GM18868 (cell line): ENCODE measurements at regions not wholly inside any gene's neighbourhood (a gene's known extent, or its start where the extent isn't known, plus 50 kb on each side); places are given as distances from the start of the nearest gene placed in this dataset.

ENCODE experiments used
- ATAC-seq: cut with Tn5 transposase; IDR thresholded peaks from one replicate; pipeline ENCODE4 v1.9.1; 2021; ENCODE audit warnings: mild to moderate bottlenecking, moderate library complexity; ENCODE audit not compliant: unreplicated experiment

DNA sequence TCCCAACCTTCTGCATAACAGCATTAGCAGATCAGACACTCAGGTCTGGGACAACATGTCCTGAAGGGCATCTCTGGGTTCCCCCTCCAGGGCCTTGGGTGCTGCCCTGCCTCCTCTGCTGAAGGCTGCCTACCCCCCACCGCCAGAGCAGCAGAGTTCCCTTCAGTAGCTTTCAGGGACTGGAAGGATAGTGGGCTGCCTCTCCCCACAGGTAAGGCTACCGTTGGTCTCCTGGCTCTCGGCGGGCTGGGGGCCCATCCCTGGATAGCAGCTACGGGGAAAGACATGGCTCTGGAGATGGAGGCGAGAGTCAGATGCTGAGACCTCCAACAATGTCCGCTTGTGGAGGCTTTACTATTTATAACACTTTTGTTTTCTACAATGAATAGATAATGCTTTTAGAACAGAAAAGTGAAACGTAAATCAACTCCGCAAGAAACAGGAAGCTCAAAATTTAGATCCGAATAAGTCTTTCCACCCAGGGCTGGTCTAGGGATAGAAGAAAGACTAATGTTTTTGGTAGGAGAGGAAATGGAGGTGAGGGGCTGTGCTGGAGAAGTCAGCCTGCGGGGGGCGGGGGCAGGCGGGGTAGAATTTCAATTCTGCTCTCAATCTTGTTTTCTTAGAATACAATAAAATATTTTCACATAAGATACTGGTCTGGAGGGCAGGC, 58.4 kb downstream of the ARL4C start:
- ATAC-seq = no peak

DNA sequence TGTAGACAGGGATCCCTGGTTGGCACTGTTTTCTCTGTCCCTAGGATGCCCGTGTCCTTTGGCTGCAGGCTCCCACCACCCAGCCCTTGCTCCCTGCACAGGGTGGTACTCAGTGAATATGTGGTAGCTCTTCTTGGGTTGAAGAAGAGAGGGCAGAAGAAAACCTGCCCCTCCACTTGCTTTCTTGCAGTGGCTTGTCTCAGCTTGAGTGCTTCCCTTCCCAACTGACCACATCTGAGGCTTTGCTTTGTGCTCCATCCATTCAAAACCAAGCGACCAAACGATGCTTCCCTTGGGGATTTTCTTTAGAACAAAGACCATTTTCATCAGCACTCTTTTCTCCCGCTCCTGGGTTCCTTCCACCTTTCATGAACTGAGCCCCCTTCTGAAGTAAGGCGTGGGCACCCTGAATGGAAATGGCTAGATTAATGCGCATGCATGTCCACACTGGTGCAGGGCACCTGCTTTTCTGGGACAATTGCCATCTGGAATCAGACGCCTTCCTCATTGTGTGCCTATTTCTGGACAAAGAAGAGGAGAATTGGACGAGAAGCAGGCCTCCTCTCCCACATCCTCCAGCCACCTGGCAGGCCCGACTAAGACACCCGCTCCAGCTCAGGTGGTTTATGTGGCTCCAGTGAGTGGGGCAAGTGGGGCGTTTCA, 59.1 kb downstream of the ARL4C start:
- no peak for ATAC-seq

DNA sequence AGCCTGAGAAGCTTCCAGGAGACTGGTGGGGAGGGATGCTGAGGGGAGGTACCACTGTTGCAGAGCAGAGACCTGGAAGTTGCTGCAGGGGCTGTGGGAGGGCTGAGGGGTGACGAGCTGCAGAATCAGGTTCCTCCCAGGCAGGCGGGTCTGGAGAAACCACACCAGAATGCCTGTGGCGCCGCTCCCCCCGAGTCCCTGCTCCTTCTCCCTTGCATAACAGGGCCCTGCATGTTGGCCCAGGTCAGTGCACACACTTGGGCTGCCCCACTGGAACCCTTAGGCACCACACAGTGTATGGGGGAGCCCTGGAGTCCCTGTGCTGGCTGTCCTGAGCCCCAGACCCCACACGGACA, 60.4 kb downstream of the ARL4C start:
- ATAC-seq = no peak

DNA sequence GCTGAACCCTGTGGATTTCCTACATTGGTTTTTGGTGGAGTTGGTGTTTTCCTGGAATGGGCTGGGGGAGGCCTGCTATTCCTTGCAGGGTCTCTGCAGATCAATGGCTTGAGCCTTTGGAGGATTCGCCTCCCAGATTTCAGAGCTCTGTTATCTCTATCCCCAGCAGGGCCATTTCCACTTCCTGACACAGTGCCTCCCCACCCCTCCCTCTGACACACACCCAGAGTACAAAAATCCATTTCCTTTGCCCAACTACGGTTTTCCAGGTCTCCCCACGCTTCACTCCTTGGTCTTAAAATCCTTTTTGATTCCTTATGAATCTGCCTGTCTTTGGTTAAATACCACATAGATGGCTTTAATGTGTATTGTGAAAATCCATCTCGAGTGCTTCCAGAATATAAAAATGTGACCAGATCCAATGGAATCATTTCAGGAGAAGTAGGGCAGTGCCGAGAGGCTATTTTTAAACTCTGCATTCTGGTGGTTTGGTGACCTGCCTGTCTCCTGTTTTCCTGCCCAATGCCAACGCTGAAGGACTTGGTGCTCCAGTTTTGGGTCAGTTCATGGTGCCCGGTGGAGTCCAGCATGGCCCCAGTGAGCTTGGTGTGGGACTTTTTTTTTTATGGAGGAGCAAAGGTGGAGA, 60.9 kb downstream of the ARL4C start:
- ATAC-seq = no peak

DNA sequence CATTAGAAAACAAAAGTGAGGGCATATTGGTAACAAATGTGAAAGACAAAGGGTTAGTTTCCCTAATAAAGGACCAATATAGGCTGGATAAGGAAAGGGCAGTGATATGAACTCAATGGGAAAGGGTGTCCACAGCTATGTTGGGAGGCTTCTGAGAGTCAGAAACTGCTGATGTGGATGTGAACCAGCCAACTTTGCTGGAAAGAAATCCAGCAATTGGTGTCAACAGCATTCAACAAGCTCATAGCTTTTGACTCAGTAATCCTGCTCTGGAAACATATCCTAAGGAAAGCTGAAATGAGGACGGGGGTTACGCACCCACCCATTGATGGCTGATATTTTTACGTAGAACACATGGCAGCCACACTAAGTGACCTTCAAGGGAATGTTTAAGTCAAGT, 63.7 kb downstream of the ARL4C start:
- no peak for ATAC-seq

DNA sequence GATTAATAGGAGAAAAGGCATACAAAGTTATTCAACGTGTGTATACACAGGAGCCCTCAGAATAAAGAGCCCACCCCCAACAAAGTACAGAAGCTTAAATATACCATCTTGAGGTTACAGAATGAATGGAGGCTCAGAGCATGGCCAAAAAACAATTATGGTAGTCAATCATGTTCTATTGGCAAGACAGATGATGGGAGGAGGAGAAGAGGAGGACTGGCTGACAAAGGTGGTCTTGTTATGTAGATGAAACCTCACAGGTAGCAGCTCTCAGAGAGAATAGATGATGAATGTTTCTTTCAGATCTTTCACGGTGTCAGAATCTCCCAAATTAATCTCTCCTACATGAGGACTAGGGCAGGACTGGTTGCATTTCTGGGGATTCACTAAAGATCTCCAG, 66.0 kb downstream of the ARL4C start:
- ATAC-seq = no peak

DNA sequence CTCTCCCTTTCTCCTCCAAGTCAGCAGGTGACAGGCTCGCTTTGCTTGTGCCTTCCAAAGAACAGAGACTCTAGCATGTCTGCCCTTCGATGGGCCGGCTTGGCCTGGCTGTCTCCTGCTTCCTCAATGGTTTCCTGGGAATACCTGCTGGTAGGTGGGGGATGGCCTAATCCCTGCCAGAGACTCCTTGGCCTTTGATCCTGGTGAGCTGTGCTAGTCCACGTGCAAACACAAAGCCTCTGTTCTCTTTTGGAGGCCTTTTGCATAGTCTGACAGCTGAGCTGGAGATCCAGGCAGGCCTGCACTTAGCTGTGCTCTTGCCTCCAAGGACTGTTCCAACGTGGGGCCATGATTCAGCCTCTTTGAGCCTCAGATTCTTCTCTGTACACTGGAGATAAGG, 67.6 kb downstream of the ARL4C start:
- ATAC-seq = no peak

DNA sequence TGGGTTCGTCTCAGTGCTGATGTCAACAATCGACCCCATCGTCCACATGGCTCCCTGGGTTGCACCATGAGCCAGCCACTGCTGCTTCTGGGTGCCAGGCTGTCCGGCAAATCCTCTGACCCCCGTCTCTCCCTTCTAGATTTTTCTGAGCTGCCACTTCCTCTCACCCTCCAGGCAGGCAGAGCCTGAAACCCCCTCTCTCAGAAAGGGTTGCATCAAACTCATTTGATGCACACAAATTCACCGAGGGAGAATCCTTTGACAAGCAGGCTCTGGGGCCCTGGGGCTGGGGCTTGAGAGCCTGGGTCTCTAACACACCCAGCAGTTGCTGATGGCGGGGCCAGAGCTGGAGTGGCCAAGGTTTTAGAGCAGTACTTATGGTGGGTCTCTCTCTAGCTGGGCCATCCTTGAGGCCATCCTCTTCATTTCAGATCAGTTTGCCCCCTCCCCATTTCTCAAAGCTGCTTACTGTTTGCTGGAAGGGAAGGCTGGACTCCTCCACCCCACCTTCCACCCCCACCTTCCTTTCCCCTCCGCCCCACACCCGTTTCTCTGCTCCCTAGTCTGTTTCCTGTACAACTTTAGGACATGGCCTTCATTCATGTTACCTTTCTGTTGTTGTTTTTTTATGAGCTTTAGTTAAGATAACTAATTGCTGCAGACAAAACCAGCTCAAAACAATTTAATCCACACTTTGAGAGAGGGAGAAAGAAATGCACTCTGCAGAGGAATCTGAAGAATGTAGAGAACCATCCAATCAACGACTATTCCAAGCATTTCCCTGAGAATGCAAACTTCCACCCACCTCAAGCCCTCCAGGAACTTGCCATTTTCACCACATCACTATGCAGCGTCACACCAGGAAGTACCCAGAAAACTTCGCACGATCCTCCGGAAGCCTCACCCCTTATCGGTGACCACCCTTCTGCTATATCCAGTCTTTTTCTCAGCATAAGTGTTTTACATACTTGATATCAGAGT, 69.5 kb downstream of the ARL4C start:
- ATAC-seq = peak; percentile 12

DNA sequence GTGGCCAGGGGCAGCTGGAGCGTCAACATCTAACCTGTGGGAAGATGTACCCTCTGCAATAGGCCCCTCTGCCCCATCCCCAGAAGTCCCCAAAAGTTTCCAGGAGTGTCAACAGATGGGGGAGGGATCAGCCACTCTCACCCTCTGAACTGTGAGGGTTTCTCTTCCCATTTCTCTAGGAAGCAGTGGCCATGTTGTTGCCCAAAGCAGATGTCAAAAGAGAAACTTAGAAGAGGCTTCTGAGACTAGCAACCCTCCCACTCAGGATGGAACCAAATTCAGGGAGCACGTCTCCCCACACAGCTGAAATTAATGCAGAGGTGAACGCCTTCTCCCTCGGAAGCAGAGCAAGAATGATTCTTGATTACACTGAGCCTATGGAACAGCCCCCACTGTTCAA, 70.3 kb downstream of the ARL4C start:
- peak; percentile 17 for ATAC-seq

DNA sequence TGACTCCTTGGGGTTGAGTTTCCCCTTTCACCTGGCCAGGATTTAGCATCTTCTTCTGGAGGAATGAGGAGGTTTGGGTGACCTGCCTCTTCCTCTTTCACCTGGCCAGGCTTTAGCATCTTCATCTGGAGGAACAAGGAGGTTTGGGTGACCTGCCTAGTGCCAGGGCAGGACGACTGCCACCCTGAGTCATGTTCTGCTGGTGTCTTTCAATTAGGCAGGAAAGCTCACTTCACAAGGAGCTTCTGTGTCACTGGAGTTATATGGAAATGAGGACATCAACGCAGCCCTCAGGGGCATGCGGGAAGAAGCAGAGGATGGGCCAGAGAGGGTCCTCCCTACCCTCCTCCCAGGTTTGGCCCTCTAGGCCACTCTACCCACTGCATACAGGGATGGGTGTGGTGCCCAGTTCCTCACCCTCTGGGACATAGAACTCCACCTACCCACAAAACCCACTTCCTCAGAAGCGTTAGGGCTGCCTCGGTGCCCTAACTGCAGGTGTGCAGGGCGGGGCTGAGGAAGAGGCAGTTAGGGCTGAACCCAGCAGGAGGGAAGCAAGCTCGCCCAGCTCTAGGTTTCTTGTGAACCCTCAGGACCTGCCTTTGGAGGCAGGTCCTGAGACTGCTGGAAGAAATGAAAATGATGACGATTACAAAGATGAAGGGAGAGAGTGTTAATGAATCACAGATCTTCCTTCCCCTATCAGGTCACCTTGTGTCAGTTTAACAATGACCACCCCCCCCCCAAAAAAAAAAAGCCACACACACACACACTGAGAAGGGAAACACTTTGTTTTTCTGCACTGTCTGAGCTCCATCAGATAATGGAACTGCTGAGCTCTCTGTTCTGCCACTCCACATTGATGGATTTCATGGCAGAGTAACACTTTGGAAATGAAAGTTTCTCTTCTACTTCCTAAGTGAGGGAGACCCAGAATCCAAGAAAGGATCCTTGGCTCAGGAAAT, 71.0 kb downstream of the ARL4C start:
- ATAC-seq = peak; percentile 81

DNA sequence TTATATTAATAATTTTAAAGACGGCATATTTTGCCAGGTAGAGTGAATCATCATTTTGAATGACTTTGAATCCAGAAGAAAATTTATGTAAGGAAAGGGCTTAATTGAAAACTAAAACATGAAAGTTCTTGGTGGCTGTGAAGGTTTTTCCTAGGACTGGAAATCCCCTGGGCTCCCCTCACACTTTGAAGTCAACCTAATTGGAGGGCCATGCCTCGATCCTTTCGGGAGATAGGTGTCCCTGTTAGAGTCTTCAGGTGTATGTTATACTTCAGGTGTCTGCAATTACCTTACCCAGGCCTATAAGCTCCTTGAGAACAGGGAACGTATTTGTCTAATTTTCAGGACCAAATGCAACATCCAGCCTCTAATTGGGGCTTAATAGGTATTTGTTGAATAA, 73.0 kb downstream of the ARL4C start:
- no peak for ATAC-seq

DNA sequence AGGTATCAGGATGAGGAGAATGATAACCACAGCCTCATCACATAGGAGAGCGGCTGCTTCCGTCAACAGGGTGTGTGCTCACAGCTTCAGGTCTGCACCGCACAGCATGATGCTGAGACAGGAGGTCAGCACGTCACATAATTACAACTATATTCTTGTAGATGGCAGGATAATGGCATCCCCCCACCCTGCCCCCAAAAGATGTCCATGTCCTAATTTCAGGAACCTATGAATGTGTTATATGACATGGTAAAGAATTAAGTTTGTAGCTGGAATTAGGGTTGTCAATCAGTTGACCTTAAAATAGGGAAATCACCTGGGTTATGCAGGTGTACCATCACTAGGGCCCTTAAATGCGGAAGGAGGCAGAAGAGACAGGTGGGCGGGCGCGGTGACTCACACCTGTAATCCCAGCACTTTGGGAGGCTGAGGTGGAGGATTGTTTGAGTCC, 73.9 kb downstream of the ARL4C start:
- no peak for ATAC-seq

DNA sequence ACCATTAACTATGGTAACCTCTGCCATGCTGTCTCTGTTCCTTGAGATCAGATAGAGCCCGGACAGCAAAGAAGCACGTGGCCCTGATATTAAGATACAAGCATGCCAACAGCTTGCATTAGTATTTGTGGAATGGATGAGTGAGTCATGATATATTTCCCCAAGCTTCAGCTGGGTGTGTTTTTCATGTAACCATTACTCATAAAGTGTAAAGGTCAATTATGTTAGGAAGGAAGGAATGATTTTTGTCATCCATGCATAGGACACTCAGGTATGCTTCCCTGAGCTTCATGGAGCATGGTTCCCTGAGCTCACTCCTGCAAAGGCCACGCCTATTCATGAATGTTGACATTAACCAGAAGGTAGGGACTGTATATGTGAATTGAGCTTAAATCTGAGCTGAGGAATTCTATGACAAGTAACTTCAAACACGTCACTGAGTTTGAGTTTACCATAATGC, 74.6 kb downstream of the ARL4C start:
- no peak for ATAC-seq

DNA sequence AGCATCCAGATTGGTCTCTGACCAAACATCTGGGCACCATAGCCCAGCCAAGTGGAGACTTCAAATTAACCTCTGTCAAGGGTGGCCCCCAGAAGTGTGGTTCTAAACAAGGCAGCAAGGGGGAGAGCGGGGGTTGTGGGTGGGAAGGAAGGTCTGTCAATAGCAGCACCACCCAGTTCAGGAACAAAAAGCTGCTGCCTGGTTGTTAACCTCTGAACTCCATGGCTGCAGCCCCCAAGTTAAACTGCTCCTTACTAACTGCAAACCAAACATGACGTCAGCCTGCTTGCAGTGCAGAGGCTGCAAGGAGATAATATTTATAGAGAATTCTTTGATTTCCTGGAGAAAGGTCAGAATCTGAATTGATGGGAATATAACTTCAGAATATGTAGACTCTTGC, 76.5 kb downstream of the ARL4C start:
- no peak for ATAC-seq

DNA sequence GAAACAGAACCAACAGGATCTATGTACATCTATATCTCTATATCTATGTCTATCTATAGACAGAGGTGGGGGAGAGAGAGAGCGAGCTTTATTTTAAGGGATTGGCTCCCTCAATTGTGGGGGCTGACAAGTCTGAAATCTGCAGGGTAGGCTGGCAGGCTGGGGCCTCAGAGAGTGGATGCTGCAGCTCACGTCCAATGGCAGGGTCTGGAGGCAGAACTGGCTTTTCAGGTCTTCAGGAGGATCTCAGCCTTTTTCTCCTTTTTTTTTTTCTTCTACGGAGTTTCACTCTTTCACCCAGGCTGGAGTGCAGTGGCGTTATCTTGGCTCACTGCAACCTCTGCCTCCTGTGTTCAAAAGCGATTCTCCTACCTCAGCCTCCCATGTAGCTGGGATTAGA, 77.2 kb downstream of the ARL4C start:
- no peak for ATAC-seq

DNA sequence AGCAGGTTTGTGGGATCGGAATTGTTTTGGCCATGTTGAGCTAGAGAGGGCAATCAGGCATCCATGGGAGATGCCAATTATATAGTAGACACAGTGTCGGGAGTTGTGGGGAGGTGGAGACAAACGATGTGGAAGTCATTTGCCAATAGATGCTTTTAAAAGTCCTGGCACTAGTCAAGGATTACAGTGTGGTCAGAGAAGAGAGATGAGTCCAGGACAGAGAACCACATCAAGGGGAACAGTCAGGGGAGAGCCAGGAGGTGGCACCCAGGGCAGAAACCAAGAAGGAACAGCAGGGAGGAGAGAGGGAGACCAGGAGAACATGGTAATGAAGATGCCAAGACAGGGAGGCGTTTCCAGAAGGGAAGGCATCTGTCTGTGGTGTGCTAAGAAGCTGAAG, 81.2 kb downstream of the ARL4C start:
- ATAC-seq = no peak

DNA sequence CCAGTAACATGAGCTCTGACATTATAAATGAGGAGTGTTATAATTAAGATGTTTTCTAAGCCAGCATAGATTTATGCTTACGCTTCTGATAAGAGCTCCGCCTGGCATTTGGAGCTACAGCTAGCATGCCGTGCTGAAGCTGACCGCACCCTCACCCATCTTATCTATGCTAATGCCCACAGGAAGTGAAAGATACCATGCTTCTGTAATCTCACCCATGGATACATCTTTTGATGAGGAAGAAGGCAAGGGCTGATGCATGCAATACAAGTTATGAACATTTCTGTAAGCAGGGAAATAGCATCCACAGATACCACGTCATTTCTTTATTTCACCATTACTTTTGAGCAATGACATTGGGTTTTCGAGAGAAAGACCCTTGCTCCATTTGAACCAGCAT, 82.3 kb downstream of the ARL4C start:
- ATAC-seq = no peak

DNA sequence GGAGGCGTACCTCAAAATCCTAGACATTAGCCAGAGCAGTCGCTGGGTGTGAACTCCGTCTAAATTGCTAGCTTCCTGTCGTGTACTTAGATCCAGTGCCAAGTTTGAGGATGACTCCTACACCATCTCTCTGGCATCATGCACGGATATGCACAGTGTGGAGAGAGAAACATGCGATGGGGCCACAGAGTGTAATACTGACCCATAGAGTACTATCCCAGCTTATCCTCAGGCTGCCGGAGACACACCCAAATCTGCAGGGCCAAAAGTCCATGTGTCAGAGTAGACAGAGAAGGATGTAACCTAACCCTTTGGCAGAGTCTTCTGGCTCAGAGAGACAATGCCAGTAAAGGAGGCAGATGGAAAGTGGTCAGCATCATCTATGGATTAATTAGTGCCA, 84.2 kb downstream of the ARL4C start:
- no peak for ATAC-seq

DNA sequence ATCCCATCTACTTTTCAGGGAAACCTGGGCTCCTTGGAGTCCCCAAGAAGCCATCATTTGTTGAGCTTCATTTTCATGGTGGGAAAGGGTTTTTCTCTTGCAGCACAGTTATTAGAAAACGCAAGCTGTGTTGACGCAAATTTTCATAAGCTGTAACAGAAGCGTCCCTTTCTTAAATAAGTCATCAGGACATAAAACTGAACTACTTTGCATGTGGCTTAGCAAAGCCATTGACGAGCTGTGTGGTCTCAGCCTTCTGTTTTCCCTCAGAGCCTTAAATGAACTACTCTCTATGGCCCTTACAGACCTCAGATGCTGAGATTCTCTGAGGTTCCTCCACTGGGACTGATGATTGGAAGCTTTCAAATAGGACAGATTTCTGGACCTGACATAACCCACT, 85.1 kb downstream of the ARL4C start:
- peak; percentile 72 for ATAC-seq

DNA sequence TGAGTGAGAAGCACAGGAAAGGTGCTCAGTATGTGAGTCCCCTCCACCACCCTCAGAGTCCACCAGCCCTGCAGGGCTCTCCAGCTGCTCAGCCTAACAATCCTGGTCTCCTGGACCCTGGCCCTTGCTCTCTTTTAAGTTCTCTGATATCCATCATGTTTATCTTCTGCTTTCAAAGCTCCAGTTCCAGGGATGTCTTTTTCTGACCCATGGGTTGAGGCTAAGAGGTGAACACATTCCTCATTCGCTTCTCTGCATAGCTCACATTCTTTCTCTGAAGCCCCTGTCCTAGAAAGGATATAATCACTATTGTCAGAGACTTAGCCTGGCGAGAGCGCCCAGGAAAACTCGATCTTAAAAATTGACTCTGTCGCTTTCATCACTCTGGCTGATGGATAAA, 86.4 kb downstream of the ARL4C start:
- no peak for ATAC-seq
